ENCODE measurements at regions not wholly inside any gene's neighbourhood (a gene's known extent, or its start where the extent isn't known, plus 50 kb on each side); places are given as distances from the start of the nearest gene placed in this dataset.

- Histone ChIP-seq H3K9me3 (no peaks in the 10 kb centered on the region), H3K4me3 (no peak overlapping the region), H3K4me1 (no peaks in the 10 kb centered on the region), H3K27me3 (no peaks in the 10 kb centered on the region), H3K36me3 (no peaks in the 10 kb centered on the region), H3K27ac (replicated peaks in 1 of 4) (no peak overlapping the region)
- no peak for TF ChIP-seq POLR2AphosphoS5 (IDR thresholded peaks at IDR 0.05)
- TF ChIP-seq POLR2A (IDR thresholded peaks at IDR 0.05; ENCODE audit: low read depth): no peak
- no peak for TF ChIP-seq EP300 (IDR thresholded peaks at IDR 0.05)
- TF ChIP-seq CTCF (IDR thresholded peaks at IDR 0.05): no peak
- 37% methylated on average over 1 of the region's 1 CpG for WGBS
- DNase-seq (ENCODE audit: extremely low spot score): no peak
- intact Hi-C loops (cut with DNase I): no loop called here
Measured at GRCh38 chr3:95162794-95163193, 1099.9 kb downstream of the NSUN3 start.

DNA sequence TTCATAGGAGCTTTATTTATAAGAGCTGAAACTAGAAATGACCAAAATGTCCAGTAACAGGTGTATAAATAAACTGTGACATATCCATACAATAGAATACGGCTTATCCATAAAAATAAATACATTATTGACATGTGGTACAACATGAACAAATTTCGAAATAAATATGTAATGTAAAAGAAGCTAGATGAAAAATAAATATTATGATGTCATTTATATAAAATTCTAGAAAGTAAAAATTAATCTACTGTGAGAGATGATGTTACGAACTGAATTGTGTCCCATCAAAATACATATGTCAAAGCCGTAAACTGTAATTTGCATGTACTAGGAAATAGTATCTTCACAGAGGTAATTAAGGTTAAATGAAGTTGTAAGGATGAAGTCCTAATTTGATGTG is 1104.9 kb downstream of the NSUN3 start:
- intact Hi-C loops (cut with DNase I): no loop called here
- TF ChIP-seq CTCF (IDR thresholded peaks at IDR 0.05) (no peak), POLR2AphosphoS5 (IDR thresholded peaks at IDR 0.05) (no peak), POLR2A (IDR thresholded peaks at IDR 0.05; ENCODE audit: low read depth) (no peak), EP300 (IDR thresholded peaks at IDR 0.05) (no peak)
- Histone ChIP-seq H3K27me3 (no peaks in the 10 kb centered on the region), H3K4me1 (no peaks in the 10 kb centered on the region), H3K4me3 (no peak overlapping the region), H3K27ac (replicated peaks in 1 of 4) (no peak overlapping the region), H3K9me3 (peaks cover 0 to 3% (median 0%) of the 10 kb centered on the region in 4 donors), H3K36me3 (no peaks in the 10 kb centered on the region)
- 81% methylated on average over 4 of the region's 4 CpGs for WGBS
- no peak for DNase-seq (ENCODE audit: extremely low spot score)

DNA sequence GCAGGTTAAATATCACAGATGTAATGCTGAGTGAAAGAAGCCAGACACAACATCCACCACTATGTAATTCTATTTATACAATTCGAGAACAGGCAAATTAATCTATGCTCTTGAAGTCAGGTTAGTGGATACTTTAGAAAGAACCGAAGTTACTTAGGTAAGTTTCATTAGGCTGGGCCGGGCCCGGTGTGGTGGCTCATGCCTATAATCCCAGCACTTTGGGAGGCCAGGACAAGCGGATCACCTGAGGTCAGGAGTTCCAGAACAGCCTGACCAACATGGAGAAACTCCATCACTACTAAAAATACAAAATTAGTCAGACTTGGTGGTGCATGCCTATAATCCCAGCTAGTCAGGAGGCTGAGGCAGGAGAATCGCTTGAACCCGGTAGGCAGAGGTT is 1105.7 kb downstream of the NSUN3 start:
- H3K36me3 ChIP-seq: no peaks in the 10 kb centered on the region
- no peaks in the 10 kb centered on the region for H3K27me3 ChIP-seq
- no peak overlapping the region for H3K4me3 ChIP-seq
- no peak for TF ChIP-seq POLR2A (IDR thresholded peaks at IDR 0.05; ENCODE audit: low read depth)
- no peak for TF ChIP-seq POLR2AphosphoS5 (IDR thresholded peaks at IDR 0.05)
- H3K9me3 ChIP-seq: peaks cover 0 to 3% (median 0%) of the 10 kb centered on the region in 4 donors
- no peak for DNase-seq (ENCODE audit: extremely low spot score)
- WGBS: 88% methylated on average over 7 of the region's 7 CpGs
- intact Hi-C loops (cut with DNase I): no loop called here
- H3K27ac ChIP-seq (replicated peaks in 1 of 4): no peak overlapping the region
- no peaks in the 10 kb centered on the region for H3K4me1 ChIP-seq

GRCh38 chr3:95172164-95172943 is 1109.5 kb downstream of the NSUN3 start:
- no peak for DNase-seq (ENCODE audit: extremely low spot score)
- TF ChIP-seq POLR2AphosphoS5 (IDR thresholded peaks at IDR 0.05): no peak
- TF ChIP-seq EP300 (IDR thresholded peaks at IDR 0.05): no peak
- no peak for TF ChIP-seq POLR2A (IDR thresholded peaks at IDR 0.05; ENCODE audit: low read depth)
- no peak for TF ChIP-seq CTCF (IDR thresholded peaks at IDR 0.05)
- 83% methylated on average over 3 of the region's 3 CpGs for WGBS

DNA sequence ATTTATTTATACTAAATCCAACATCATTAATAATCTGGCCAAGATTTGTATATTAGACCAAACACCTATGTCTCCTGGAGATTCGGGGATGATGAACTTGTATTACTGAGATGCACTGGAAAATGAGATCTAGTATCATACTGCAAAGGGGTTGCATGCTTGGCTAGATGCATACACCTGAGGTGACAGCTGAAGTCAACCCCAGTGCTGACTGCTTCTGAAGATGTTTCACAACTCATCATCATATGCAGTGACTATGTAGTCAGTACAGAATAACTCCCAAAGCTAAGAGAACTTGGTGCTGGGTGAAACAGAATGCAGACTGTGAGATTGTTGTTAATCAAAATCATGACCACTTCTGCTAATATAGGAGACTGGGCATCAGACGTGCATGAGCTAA is 1114.2 kb downstream of the NSUN3 start:
- H3K4me1 ChIP-seq: no peaks in the 10 kb centered on the region
- H3K9me3 ChIP-seq: no peaks in the 10 kb centered on the region
- TF ChIP-seq POLR2A (IDR thresholded peaks at IDR 0.05; ENCODE audit: low read depth): no peak
- TF ChIP-seq POLR2AphosphoS5 (IDR thresholded peaks at IDR 0.05): no peak
- no peak for TF ChIP-seq CTCF (IDR thresholded peaks at IDR 0.05)
- no peak for TF ChIP-seq EP300 (IDR thresholded peaks at IDR 0.05)
- H3K27me3 ChIP-seq: no peaks in the 10 kb centered on the region
- intact Hi-C loops (cut with DNase I): no loop called here
- H3K27ac ChIP-seq (replicated peaks in 1 of 4): no peak overlapping the region
- no peaks in the 10 kb centered on the region for H3K36me3 ChIP-seq
- 74% methylated on average over 2 of the region's 2 CpGs for WGBS
- H3K4me3 ChIP-seq: no peak overlapping the region
- DNase-seq (ENCODE audit: extremely low spot score): no peak

More at GRCh38 chr3:95172164-95172943, 1109.5 kb downstream of the NSUN3 start:
- intact Hi-C loops (cut with DNase I): no loop called here
- H3K4me3 ChIP-seq: no peak overlapping the region
- no peaks in the 10 kb centered on the region for H3K4me1 ChIP-seq
- no peaks in the 10 kb centered on the region for H3K27me3 ChIP-seq
- H3K9me3 ChIP-seq: peaks cover 0 to 3% (median 0%) of the 10 kb centered on the region in 4 donors
- no peaks in the 10 kb centered on the region for H3K36me3 ChIP-seq
- H3K27ac ChIP-seq (replicated peaks in 1 of 4): no peak overlapping the region
